ENCODE measurements at regions not wholly inside any gene's neighbourhood (a gene's known extent, or its start where the extent isn't known, plus 50 kb on each side); places are given as distances from the start of the nearest gene placed in this dataset.

DNA sequence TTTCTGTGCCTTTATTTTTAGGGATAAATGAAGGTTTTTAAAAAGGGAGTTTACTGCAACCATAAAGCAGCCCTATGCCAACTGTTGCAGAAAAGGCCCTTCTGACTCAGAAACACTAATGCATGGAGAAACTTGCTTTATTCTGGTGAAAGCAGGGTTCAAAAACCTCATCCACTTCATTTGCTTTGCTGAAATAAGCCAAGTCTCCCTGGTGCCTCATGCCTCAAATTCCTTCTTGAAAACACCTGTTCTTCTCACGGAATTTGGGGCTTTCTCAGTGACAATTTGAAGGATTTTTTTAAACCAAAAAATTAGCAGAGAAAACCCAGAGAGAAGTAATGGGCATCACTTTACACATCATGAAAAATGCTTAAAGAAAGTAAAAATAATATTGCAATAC lies 349.0 kb downstream of the PCDH7 start:
- Histone ChIP-seq H3K4me3 (no peak overlapping the region), H3K27ac (no peak overlapping the region), H3K36me3 (no peaks in the 10 kb centered on the region), H3K4me1 (no peaks in the 10 kb centered on the region), H3K9me3 (no peaks in the 10 kb centered on the region), H3K27me3 (no peaks in the 10 kb centered on the region)
- 59 to 80% methylated on average over 1 of the region's 1 CpG for WGBS, 2 donors
- DNase-seq (no peak), ATAC-seq (ENCODE audit: low FRiP score in 2 of 2) (no peak)
- TF ChIP-seq EP300 (IDR thresholded peaks at IDR 0.05) (no peak), POLR2A (IDR thresholded peaks at IDR 0.05) (no peak), POLR2AphosphoS5 (IDR thresholded peaks at IDR 0.05) (no peak)
- TF ChIP-seq, protein P1, sequence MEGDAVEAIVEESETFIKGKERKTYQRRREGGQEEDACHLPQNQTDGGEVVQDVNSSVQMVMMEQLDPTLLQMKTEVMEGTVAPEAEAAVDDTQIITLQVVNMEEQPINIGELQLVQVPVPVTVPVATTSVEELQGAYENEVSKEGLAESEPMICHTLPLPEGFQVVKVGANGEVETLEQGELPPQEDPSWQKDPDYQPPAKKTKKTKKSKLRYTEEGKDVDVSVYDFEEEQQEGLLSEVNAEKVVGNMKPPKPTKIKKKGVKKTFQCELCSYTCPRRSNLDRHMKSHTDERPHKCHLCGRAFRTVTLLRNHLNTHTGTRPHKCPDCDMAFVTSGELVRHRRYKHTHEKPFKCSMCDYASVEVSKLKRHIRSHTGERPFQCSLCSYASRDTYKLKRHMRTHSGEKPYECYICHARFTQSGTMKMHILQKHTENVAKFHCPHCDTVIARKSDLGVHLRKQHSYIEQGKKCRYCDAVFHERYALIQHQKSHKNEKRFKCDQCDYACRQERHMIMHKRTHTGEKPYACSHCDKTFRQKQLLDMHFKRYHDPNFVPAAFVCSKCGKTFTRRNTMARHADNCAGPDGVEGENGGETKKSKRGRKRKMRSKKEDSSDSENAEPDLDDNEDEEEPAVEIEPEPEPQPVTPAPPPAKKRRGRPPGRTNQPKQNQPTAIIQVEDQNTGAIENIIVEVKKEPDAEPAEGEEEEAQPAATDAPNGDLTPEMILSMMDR (IDR thresholded peaks at IDR 0.05): no peak

DNA sequence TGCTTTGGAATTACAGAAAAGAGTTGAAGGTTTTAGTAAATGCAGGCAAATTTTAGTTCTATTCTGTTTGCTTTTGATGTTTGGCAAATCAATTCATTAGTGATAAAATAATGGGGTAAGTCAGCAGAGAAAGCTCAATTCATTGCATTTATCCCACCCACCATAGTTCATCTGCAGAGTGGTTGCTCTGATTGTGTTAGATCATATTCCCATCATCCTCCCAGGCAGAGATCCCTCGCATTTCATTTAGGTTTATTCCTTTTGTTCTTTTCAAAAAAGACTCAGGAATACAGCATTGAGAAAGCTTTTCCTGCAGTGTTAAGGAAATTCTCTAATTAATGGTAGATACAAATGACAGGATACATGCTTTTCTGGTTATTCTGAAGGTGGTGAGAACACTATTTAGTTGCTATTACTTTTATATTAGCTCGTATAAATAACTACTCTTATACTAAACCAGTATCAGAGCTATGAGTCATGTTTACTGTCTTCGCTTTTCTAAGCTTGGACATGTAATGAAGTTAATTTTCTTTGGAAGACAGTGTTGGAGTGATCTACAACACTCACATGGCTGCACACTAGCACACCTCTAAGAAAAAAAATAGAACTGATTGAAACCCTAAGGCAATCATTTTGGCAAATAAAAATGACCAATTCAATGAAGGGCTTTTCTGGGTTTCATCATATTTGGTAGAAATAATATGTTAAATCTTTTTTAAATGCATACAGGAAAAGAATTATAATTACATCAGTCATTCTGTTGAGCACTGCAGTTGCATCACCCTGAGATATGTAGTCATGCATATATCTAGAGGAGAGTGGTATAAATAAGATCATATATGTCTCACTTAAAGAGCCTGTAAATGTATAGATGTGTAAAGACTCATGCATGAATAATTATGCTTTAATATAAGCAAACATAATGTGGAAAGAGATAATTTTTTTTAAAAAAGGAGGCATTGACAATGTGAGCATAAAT lies 351.6 kb downstream of the PCDH7 start:
- H3K27ac ChIP-seq: no peak overlapping the region
- H3K9me3 ChIP-seq: no peaks in the 10 kb centered on the region
- TF ChIP-seq, protein P1 (IDR thresholded peaks at IDR 0.05): no peak
- no peak for TF ChIP-seq POLR2A (IDR thresholded peaks at IDR 0.05)
- no peak for TF ChIP-seq POLR2AphosphoS5 (IDR thresholded peaks at IDR 0.05)
- TF ChIP-seq EP300 (IDR thresholded peaks at IDR 0.05): no peak
- DNase-seq (no peak), ATAC-seq (ENCODE audit: low FRiP score in 2 of 2) (no peak)
- no peak overlapping the region for H3K4me3 ChIP-seq
- H3K27me3 ChIP-seq: no peaks in the 10 kb centered on the region
- no peaks in the 10 kb centered on the region for H3K36me3 ChIP-seq
- H3K4me1 ChIP-seq: no peaks in the 10 kb centered on the region
- WGBS, 2 donors: 79 to 80% methylated on average over 3 of the region's 3 CpGs

GRCh38 chr4:31075969-31076368 lies 355.8 kb downstream of the PCDH7 start:
- 0 to 46% methylated on average over 1 of the region's 1 CpG for WGBS, 2 donors
- no peaks in the 10 kb centered on the region for H3K4me1 ChIP-seq
- H3K36me3 ChIP-seq: no peaks in the 10 kb centered on the region
- ATAC-seq (ENCODE audit: low FRiP score in 2 of 2) (no peak), DNase-seq (no peak)
- no peaks in the 10 kb centered on the region for H3K27me3 ChIP-seq
- H3K4me3 ChIP-seq: no peak overlapping the region
- H3K27ac ChIP-seq: no peak overlapping the region
- TF ChIP-seq, protein P1 (IDR thresholded peaks at IDR 0.05): no peak
- no peak for TF ChIP-seq POLR2AphosphoS5 (IDR thresholded peaks at IDR 0.05)
- TF ChIP-seq EP300 (IDR thresholded peaks at IDR 0.05): no peak
- TF ChIP-seq POLR2A (IDR thresholded peaks at IDR 0.05): no peak
- H3K9me3 ChIP-seq: no peaks in the 10 kb centered on the region

- WGBS, 2 donors: 84 to 100% methylated on average over 1 of the region's 1 CpG
- H3K9me3 ChIP-seq: no peaks in the 10 kb centered on the region
- no peak for TF ChIP-seq POLR2AphosphoS5 (IDR thresholded peaks at IDR 0.05)
- TF ChIP-seq POLR2A (IDR thresholded peaks at IDR 0.05): no peak
- TF ChIP-seq EP300 (IDR thresholded peaks at IDR 0.05): no peak
- TF ChIP-seq, protein P1 (IDR thresholded peaks at IDR 0.05): no peak
- H3K4me1 ChIP-seq: no peaks in the 10 kb centered on the region
- H3K36me3 ChIP-seq: no peaks in the 10 kb centered on the region
- no peak overlapping the region for H3K27ac ChIP-seq
- H3K27me3 ChIP-seq: no peaks in the 10 kb centered on the region
- ATAC-seq (ENCODE audit: low FRiP score in 2 of 2): no peak
- H3K4me3 ChIP-seq: no peak overlapping the region
- no peak for DNase-seq
Measured at GRCh38 chr4:31078661-31079060, 358.5 kb downstream of the PCDH7 start.
